NCI-H345 (cell line): ENCODE measurements at regions not wholly inside any gene's neighbourhood (a gene's known extent, or its start where the extent isn't known, plus 50 kb on each side); places are given as distances from the start of the nearest gene placed in this dataset.
"Not testable (repeated sequence)": the region's sequence is repeated elsewhere in the genome, so short reads cannot be mapped to it uniquely, and the experiment has no call there.

Source experiments
- DNase-seq: peaks from one replicate; lab custom pipeline; 2025; lab: John Stamatoyannopoulos, UW

DNA sequence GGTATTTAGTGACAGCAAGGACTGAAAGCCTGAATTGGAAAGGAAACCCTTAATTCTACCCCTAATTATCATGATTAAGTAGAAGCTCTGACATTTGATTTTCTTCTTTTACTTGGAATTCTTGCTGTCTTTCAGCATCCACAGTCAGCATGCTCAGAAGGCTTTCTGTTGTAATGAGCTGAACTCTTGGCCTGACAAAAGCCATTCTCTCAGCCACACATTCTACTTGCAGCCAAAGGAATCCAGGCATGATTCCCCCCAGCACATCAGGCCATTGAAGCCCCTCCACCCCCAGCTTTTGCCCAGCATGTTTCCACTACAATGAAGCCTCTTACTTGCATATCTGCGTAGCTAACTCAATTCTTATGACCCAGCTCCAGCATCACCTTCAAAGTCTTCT is 94.3 kb upstream of the FRMD4A start:
- no peak for DNase-seq

DNA sequence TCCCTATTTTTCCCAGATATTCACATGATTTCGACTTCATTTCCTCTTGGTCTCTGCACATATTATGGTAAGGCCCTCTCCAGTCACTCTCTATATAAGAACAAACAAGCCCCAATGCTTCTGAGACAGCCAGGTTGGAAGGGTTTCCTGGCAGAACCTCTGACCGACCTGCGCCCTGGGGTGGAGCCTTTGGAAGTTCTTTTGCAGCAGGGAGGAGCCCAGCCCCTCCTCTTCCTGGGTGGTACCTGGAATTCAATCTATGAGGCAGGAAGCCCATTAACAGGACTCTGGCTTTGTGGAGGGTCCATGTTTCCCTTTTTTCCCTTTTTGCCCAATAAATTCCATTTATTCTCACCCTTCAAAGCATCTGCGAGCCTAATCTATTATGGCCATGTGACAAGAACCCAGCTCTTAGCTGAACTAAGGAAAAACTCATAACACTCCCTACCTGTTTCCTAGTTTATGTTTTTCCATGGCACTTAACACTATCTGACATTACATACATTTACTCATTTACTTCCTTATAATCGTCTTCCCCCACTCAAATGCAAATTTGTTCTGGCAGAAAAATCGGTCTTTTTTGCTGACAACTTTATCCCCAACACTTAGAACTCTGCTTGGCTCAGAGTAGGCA is 92.5 kb upstream of the FRMD4A start:
- DNase-seq, result no peak

DNA sequence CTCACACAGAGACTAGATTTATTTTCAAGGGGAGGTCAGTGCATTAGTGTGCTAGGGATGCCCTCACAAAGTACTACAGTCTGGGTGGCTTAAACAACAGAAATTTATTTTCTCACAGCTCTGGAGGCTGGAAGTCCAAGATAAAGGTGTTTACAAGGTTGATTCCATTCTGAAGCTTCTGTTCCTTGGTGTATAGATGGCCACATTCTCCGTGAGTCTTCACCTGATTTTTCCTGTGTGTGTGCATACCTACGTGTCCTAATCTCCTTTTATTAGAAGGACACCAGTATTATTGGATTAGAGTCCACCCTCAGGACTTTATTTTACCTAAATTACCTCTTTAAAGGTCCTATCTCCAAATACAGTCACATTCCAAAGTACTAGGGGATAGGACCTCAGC is 91.7 kb upstream of the FRMD4A start:
- no peak for DNase-seq

DNA sequence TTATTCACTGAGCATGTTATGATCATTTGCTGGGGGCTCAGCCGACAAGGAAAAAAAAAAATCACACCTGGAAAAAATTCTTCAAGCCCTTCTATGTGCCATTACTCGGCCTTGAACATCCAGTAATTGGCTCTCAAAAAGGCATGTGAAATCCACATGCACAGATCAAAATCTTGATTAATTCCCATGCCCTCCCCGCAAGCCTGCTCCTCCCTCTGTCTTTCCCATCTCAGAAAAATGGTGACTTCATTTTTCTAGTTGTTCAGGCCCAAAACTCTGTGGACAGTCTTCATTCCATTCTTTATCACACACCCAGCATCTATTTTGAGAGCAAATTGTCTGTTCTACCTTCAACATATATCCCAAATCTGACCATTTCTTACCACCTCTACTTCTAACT is 91.2 kb upstream of the FRMD4A start:
- no peak for DNase-seq

DNA sequence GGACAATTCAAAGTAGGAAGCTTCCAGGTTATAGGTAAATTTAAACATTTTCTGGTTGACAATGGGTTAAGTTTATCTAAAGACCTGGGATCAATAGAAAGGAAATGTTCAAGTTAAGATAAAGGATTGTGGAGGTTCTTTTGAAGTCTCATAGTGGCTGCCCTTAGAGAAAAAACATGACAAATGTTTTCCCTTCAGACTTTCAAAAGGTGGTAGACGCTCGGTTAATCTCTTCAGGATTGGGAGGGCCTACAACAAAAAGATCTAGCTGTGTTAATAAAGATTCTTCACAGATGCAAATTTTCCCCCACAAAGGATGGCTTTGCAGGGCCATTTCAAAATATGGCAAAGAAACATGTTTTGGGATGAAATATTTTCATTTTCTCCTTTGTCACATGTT is 86.6 kb upstream of the FRMD4A start:
- DNase-seq, result not testable (repeated sequence)

DNA sequence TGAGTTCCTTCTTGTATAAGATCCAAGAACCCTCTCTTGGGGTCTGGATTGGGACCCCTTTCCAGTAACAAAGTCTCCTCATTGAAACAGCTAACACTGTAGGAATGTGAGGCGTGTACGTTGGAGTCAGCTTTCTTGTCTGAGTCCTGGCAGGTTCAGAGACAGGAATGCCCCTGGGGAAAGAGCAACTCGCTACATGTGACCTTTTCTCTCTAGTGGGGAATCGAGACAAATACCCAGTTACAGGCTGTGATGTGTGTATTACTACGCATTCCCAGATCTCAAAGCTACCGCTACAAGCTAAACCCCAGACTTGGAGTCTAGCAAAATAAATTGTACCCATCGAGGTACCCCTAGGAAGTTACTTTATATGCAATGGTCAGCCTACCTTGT is 85.6 kb upstream of the FRMD4A start:
- DNase-seq, result no peak

DNA sequence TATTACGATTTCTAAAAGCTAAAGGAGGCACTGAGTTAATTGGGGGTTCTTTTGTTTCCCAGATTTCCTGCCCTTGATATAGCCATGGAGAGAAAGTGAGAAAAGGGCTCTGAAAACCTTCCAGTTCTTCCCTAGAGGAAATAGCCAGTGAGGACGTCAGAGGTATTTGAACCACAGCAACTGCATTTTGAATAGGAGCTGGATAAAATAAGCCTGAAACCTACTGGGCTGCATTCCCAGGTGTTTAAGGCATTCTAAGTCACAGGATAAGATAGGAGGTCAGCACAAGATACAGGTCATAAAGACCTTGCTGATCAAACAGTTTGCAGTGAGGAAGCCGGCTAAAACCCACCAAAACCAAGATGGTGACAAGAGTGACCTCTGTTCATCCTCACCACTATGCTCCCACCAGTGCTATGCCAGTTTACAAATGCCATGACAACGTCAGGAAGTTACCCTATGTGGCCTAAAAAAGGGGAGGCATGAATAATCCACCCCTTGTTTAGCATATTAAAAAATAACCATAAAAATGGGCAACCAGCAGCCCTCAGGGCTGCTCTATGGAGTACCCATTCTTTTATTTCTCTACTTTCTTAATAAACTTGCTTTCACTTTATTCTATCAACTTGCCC is 85.1 kb upstream of the FRMD4A start:
- DNase-seq, result no peak

DNA sequence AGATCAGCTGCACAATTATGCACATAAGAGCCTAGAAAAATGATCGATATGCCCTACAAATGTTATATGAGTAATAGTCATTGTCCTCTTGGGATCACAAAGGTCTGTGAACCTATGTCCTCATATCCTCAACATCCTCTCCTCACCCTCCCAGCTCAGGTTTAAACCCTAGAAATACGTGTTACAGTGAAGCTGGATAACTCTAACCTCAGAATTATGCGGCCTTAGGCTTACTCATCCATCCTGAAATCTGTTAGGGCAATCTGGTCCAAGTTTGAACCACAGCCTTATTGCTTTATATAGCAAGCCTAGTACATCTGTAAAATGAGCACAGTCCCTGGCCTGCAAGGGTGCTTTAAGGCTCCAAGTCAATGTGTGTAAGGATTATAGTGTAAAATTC is 84.2 kb upstream of the FRMD4A start:
- DNase-seq, result no peak

DNA sequence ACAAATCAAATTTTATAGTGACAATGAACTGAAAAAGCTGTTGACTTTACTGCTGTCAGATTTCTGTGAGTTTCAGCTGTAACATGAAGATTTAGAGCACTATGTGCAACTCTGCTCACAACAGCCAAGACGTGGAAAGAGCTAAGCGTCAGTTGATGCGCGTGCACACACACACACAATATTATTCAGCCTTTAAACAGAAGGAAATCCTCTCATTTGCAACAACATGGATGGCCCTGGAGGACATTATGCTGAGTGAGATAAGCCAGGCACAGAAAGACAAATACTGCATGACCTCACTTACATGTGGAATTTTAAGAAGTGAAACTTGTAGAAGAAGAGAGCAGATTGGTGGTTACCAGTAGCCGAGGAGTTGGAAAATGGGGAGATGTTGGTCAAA is 82.8 kb upstream of the FRMD4A start:
- no peak for DNase-seq

DNA sequence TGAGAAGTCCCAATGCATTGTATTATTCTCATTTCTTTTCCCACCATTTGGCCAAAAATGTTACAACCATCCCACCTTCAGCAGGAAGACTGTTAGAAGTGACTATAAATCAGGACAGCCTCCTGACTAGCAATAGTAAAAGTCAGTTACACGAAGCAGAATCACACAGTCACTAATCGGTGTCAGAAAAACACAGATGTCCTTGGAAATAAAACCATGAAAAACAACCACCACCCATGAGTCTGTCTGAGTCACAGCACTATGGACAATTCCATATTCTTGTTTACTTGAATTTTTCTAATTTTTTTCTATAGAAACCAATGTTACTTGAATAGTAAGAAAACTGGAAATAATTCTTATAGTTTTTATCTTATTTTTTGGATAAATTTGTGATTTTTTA is 81.9 kb upstream of the FRMD4A start:
- DNase-seq, result no peak

DNA sequence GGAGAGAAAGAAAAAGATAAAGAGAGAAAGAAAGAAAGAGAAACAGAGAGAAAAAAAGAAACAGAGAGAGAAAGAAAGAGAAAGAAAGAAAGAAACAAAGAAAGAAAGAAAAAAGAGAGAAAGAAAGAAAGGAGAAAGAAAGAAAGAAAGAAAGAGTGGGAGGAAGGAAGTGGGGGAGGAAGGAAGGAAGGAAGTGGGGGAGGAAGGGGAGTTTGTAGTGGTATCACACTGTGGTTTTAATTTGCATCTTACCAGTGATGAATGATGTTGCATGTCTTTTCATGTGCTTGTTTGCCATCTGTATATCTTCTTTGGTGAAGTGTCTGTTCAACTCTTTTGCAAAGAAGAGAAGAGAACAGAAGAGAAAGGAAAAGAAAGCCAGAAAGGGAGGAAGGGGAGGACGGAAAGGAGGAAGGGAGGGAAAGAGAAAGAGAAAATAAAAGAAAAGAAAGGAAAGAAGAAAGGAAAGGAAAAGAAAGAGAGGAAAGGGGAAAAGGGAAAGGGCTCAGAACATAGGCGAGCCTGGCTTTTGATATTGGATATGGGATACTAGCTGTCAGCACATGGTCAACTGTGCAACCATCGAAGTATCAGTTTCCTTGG is 79.2 kb upstream of the FRMD4A start:
- no peak for DNase-seq

DNA sequence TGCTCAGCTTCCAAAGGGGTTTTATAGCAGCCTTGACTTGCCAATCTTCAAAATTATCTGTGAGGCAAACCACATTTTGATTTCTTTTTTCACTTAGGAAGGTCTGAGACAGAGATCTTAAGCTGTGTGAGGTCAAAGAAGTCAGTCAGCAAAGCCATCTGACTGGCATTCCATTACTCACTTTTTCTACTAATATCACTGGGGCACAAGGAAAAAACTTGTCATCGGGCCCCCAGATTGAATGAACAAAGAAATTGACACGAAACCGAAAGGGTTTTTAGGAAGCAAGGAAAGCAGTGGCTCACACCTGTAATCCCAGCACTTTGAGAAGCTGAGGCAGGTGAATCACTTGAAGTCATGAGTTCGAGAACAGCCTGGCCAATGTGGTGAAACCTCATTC is 78.5 kb upstream of the FRMD4A start:
- no peak for DNase-seq

DNA sequence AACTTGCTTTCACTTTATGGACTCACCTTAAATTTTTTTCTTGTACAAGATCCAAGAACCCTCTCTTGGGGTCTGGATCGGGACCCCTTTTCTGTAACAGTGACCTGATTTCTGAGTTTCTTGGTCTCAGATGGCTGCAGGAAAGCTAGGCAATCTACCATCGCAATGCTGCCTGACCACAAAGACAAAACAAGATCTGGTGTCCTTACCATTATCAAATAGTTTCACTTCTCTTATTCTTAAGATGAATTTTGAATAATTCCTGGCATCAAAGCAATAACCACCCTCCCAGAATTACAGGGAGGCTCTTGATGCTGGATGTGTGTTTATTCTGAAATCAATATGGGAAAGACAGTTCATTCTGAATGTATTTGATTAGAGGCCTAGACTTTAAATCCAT is 77.4 kb upstream of the FRMD4A start:
- DNase-seq, result no peak

DNA sequence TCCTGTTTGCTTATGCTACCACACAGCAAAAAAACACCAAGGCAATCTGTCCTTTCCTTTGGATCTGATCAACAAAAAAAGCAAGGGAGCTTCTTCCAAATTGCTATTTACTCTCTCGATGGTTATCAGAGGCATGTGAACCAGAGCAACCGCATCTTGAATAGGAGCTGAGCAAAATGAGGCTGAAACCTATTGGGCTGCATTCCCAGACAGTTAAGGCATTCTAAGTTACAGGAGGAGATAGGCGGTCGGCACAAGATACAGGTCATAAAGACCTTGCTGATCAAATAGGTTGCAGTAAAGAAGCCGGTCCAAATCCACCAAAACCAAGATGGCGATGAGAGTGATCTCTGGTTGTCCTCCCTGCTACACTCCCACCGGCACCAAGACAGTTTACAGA is 76.8 kb upstream of the FRMD4A start:
- no peak for DNase-seq

DNA sequence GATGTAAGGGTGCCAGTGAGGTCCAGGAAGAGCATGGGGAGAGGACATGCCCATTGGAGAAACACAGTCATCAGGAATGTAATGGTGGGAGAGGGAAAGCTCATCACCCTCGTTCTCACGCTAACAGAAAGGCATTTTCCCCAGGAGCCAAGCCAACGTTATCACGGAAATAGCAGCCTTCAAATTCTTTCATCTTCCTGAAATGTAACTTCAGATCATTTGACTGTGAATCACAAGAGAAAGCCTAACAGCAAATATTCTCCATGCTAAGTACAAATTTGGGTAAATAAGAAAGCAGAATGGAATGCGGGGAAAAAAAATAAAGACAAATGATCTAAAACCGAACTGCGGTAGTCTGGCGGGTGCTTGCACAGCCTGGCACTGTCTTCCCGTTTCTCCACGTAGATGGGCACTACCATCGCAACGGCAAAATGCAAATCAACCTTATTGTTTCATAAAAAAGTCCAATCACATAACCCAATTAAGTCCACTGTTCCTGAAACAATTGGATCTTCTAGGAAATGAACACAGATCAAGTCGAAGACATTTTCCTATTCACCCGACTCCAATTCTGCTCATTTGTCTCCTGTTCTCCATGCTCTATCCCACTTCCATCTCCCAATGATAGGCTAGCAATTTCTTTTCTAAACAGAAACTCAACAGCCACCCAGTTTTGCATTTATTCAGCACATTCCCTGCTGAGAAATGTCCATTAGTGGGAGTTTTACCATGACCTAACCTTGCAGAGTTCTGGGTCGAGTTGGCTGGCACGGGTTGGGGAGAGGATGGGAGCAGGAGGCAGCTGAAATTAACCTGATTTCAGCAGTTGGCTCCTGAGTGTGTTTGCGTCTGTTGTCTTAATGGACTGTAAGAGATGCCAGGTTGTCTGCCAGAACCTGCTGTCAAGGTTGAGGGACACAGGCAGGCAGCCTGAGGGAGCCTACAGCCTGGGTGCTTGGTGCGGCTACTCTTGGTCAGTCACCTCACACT is 74.6 kb upstream of the FRMD4A start:
- DNase-seq, result no peak

DNA sequence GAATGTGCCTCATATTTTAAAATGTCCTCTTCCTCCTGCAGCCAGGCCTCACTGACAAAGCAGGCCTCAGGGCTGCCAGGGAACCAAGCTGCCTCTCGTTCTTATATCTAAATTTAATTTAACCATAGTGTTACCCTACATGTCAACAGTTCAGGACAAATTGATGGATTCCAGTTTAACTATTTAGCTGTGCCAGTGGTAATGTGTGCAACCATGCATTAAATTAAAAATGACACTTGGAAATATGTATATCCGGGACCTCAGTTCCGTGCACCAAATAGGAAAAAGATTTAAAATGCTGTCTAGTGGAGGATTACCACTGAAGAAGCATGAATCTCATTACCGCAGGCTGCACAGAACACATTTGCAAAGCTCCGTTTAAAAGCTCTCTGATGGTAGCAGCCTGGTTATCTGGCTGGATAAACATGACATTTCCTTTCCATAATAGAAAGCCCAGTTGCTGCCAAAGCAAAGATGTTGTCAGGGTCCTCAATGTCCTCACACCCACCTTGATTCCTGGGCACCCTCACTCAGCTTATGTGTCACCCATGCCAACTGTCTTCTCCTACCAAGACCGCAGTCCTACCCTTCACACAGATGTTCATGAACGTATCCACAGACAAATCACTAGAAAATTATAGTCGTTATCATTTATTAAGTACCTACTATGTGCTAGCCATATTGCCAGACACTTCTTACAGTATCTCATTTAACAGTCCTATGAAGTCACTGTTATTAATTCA is 73.3 kb upstream of the FRMD4A start:
- no peak for DNase-seq

DNA sequence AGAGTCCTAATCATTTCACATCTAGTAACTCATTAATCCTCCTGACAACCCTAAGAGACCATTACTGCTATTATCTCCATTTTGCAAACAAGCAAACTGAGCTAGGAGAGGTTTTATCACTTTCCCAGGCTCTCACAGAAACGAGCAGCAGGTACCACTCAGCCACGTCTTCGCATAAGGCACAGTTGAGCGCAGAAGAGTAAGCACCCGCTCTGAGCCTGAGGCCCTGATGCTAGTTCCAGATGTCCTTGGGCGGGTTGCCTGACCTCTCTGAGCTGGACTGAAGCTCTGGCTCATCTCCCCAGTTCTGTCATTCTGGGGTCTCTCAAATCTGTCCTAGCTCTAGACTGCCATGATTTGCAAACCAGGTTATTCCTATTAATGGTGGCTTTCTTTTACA is 72.6 kb upstream of the FRMD4A start:
- no peak for DNase-seq

DNA sequence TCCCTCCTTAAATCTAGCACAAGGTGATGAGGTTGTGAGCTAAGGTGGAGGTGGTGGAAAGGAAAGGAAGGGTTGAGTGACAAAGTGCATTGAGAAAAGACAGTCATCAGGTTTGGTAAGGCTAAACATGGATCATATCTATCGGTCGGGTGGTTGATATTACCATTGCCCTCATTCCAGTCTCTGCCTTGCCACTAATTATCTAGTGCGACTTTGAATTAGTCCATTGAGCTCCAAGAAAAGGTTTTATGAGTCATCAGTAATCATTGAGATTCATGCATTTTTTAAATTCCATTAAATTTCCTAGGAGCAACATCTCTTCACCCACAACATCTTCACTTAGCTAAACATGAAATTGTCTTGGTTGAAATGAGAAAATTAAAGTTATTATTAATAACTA is 68.9 kb upstream of the FRMD4A start:
- no peak for DNase-seq

DNA sequence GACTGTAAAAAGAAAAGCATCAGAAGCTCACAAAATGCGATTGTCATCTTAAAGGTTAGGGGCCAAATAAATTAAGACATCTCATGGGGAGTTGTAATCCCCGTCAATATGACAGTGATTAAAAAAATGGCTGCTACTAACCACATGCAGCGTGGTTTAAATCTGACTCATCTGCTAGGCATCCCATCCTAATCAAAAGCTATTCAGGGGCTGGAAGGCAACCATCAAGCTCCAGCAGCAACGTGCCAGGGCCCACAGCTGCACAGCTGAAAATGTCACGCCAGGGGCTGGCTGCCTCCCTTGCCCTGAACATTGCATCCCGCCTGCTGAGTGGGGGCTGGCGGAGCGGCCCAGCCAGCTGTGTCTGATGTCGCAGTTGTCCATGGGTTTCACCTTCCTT is 66.3 kb upstream of the FRMD4A start:
- no peak for DNase-seq

DNA sequence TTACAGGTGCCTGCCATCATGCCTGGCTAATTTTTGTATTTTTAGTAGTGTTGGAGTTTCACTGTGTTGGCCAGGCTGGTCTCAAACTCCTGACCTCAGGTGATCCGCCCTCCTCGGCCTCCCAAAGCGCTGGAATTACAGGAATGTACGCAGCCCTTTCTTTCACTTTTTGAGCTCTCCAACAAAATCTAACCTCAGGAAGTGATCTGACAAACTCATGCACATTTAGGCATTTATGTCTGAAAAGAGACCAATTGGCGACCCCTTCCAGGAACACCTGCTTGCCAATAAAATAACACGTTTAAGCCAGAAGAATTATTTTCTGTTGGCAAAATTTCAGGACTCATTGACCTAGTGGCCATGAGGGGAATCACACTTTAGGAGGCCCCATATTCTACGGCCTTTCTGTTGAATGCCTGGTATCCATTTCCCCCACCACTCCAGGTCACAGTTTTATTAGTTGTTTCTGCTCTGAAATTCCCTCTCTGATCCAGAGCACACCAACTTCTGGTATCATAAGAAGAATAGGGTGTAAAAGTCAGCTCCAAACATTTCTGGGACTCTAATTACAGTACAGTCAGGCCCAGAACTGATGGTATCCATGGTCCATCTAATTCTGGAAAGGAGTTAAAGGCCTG is 65.8 kb upstream of the FRMD4A start:
- no peak for DNase-seq

DNA sequence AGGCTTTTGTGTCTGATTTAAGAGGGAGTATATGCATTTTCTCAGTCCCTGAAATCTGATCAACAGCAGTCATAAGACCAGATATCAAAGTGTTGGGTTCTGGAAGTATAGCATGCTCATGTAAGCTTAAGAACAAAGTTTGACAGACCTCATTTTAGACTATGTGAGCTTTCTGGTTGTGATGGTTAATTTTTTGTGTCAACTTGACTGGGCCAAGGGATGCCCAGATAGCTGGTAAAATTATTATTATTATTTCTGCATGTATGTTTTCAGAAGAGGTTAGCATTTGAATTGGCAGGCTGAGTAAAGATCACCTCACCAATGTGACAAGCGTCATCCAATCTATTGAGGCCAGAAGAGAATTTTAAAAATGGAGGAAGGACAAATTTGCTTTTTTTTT is 63.5 kb upstream of the FRMD4A start:
- DNase-seq, result no peak

DNA sequence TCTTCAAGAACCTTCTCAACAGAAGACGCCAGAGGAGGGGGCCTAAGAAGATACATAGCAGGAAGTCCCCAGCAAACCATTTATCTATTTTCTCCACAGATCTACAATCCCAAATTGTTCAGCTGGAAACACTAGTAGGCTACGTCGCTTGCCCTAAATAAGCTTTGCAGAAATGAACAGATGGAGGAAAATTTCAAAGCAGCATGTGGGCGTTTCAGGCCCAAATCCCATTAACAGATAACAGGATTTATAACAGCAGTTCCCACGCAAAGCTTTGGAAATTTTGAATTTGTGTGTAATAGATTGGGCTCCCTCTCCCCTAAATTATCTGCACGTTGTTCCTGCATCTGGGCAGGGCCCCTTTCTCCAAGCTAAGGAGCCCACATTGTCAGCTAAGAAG is 60.6 kb upstream of the FRMD4A start:
- no peak for DNase-seq
